ENCODE measurements at regions not wholly inside any gene's neighbourhood (a gene's known extent, or its start where the extent isn't known, plus 50 kb on each side); places are given as distances from the start of the nearest gene placed in this dataset.

DNA sequence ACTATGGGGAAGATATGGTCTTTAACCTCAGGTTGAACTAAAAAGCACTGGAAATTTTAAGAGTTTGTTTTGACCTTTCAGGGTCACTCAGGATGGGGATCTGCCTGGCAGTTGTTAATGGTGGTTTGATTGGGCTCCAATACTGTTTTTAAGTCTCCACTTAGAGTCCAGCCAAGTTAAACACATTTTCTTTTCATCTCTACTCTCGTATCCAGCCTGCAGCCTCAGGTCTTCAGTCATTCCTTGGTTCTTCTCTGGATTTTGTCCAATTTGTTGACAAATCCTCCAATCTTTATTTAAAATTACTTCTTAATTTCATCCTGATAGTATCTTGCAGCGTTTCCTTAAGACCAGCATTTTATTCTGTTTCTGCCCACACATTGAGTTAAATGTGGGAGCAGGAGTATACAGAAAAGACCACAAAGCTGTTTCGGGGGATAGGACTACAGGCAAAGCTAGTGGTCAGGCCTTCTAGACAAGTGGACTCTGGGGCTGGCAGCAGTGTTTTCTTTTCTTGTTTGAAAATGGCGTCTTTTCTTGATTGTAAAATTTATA lies 133.2 kb upstream of the INHBA start (continued):
- TF ChIP-seq NPAS2 (CRISPR knock-in tag; IDR thresholded peaks at IDR 0.05; ENCODE audit: borderline replicate concordance) (no peak), ZNF432 (CRISPR knock-in tag; IDR thresholded peaks at IDR 0.05; ENCODE audit: borderline replicate concordance) (no peak), MXI1 (IDR thresholded peaks at IDR 0.05; ENCODE audit: borderline replicate concordance, low read depth, low read length) (no peak), ZNF337 (CRISPR knock-in tag; IDR thresholded peaks at IDR 0.05; ENCODE audit: borderline replicate concordance, low read depth) (no peak), KLF6 (CRISPR knock-in tag; IDR thresholded peaks at IDR 0.05) (no peak), ZNF180 (CRISPR knock-in tag; IDR thresholded peaks at IDR 0.05; ENCODE audit: borderline replicate concordance, low read depth) (no peak), GATA4 (IDR thresholded peaks at IDR 0.05; ENCODE audit: borderline replicate concordance, low read depth) (no peak)
- TF ChIP-seq, protein P1, sequence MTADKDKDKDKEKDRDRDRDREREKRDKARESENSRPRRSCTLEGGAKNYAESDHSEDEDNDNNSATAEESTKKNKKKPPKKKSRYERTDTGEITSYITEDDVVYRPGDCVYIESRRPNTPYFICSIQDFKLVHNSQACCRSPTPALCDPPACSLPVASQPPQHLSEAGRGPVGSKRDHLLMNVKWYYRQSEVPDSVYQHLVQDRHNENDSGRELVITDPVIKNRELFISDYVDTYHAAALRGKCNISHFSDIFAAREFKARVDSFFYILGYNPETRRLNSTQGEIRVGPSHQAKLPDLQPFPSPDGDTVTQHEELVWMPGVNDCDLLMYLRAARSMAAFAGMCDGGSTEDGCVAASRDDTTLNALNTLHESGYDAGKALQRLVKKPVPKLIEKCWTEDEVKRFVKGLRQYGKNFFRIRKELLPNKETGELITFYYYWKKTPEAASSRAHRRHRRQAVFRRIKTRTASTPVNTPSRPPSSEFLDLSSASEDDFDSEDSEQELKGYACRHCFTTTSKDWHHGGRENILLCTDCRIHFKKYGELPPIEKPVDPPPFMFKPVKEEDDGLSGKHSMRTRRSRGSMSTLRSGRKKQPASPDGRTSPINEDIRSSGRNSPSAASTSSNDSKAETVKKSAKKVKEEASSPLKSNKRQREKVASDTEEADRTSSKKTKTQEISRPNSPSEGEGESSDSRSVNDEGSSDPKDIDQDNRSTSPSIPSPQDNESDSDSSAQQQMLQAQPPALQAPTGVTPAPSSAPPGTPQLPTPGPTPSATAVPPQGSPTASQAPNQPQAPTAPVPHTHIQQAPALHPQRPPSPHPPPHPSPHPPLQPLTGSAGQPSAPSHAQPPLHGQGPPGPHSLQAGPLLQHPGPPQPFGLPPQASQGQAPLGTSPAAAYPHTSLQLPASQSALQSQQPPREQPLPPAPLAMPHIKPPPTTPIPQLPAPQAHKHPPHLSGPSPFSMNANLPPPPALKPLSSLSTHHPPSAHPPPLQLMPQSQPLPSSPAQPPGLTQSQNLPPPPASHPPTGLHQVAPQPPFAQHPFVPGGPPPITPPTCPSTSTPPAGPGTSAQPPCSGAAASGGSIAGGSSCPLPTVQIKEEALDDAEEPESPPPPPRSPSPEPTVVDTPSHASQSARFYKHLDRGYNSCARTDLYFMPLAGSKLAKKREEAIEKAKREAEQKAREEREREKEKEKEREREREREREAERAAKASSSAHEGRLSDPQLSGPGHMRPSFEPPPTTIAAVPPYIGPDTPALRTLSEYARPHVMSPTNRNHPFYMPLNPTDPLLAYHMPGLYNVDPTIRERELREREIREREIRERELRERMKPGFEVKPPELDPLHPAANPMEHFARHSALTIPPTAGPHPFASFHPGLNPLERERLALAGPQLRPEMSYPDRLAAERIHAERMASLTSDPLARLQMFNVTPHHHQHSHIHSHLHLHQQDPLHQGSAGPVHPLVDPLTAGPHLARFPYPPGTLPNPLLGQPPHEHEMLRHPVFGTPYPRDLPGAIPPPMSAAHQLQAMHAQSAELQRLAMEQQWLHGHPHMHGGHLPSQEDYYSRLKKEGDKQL (CRISPR knock-in tag; IDR thresholded peaks at IDR 0.05; ENCODE audit: low read depth) = no peak
- TF ChIP-seq, protein P2, sequence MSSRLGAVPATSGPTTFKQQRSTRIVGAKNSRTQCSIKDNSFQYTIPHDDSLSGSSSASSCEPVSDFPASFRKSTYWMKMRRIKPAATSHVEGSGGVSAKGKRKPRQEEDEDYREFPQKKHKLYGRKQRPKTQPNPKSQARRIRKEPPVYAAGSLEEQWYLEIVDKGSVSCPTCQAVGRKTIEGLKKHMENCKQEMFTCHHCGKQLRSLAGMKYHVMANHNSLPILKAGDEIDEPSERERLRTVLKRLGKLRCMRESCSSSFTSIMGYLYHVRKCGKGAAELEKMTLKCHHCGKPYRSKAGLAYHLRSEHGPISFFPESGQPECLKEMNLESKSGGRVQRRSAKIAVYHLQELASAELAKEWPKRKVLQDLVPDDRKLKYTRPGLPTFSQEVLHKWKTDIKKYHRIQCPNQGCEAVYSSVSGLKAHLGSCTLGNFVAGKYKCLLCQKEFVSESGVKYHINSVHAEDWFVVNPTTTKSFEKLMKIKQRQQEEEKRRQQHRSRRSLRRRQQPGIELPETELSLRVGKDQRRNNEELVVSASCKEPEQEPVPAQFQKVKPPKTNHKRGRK (CRISPR knock-in tag; IDR thresholded peaks at IDR 0.05) = no peak

Measured in HepG2 (cell line).